Spinal cord (tissue), 1 donor: ENCODE measurements at regions not wholly inside any gene's neighbourhood (a gene's known extent, or its start where the extent isn't known, plus 50 kb on each side); places are given as distances from the start of the nearest gene placed in this dataset. TPM values are rescaled to one million over a fixed set of nuclear protein-coding genes. Genes with fewer than 3 reads are reported as not detected.

Source experiments
- small RNA-seq: library from RNA; depleted of rRNA; stranded (forward); fragments of <200 nt; gene quantifications from one replicate; pipeline ENCODE3, GENCODE V24; 2014; ENCODE audit warnings: low replicate concordance

Small RNA genes lying in the stretch of these regions (small RNA-seq; reads per million reads assigned to genes)
- not detected for gene RF00017
